ENCODE measurements at regions not wholly inside any gene's neighbourhood (a gene's known extent, or its start where the extent isn't known, plus 50 kb on each side); places are given as distances from the start of the nearest gene placed in this dataset.
A peak's percentile ranks its signal among the peaks of the same experiment; 100 is the strongest.

DNA sequence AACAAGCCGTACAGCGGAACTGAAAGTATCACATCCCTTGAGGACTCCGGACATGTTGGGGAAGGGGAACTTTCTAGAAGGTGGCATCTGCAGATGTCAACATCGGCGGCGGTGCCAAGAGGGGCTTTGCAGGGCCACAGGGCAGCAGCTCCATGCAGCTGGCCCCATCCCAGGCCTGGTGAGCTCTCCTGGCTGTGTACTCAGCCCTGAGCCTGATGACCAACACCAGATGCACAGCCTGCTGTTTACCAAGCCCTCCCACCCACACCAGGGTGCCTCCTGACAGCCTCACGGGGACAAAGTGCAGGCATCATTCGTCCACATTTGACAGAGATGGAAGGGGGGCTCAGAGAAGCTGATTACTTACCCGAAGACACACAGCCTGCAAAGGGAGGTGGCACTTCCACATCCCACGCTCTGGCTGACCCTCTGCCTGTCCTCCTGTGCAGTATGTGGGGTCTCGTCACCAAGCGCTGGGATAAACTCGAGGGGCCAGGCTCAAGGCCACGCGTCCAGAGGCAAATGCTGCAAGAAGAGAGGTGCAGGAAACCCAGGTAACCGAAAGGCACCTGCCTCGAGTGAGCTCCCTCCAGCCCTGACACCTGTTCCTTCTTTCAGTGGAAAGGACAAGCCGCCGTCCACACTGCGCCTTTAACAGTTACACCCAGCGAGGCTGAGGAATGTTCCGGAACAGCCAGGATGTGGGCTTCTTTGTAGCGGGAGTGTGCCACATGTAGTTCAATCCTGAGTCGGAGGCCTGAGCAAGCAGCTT, 69.0 kb upstream of the ASAP2 start (continued):
- peak; percentile 80; the same call in 1 of the 2 replicates for TF ChIP-seq ZNF292 (CRISPR knock-in tag; IDR thresholded peaks at IDR 0.05; ENCODE audit: borderline replicate concordance, low read depth)
- TF ChIP-seq ATRX (CRISPR knock-in tag; IDR thresholded peaks at IDR 0.05; ENCODE audit: borderline replicate concordance): no peak
- TF ChIP-seq SP5 (CRISPR knock-in tag; IDR thresholded peaks at IDR 0.05; ENCODE audit: borderline replicate concordance, low read depth): peak; percentile 85; the same call in 1 of the 2 replicates
- peak; percentile 100 for TF ChIP-seq ZNF232 (CRISPR knock-in tag; IDR thresholded peaks at IDR 0.05; ENCODE audit: borderline replicate concordance)
- TF ChIP-seq FOXO1 (CRISPR knock-in tag; IDR thresholded peaks at IDR 0.05): peak; percentile 78
- TF ChIP-seq XRCC5 (optimal IDR thresholded peaks at IDR 0.05; ENCODE audit: low read length): peak; percentile 62
- no peak for TF ChIP-seq ZNF781 (CRISPR knock-in tag; IDR thresholded peaks at IDR 0.05; ENCODE audit: borderline replicate concordance, not compliant biosample characterization)
- peak; percentile 56 for TF ChIP-seq SAP130 (CRISPR knock-in tag; IDR thresholded peaks at IDR 0.05; ENCODE audit: low read depth)
- peak; percentile 59; the same call in 1 of the 2 replicates for TF ChIP-seq MTA1 (CRISPR knock-in tag; IDR thresholded peaks at IDR 0.05; ENCODE audit: borderline replicate concordance)
- TF ChIP-seq ZFP82 (CRISPR knock-in tag; IDR thresholded peaks at IDR 0.05; ENCODE audit: borderline replicate concordance): no peak
- TF ChIP-seq TFE3 (CRISPR knock-in tag; IDR thresholded peaks at IDR 0.05): 0 out of 2 replicates have a peak, but pooled peaks have one; percentile 47
- TF ChIP-seq, protein P1, sequence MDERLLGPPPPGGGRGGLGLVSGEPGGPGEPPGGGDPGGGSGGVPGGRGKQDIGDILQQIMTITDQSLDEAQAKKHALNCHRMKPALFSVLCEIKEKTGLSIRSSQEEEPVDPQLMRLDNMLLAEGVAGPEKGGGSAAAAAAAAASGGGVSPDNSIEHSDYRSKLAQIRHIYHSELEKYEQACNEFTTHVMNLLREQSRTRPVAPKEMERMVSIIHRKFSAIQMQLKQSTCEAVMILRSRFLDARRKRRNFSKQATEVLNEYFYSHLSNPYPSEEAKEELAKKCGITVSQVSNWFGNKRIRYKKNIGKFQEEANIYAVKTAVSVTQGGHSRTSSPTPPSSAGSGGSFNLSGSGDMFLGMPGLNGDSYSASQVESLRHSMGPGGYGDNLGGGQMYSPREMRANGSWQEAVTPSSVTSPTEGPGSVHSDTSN (CRISPR knock-in tag; IDR thresholded peaks at IDR 0.05): peak; percentile 40; the same call in 1 of the 2 replicates
- no peak for TF ChIP-seq FOXM1 (CRISPR knock-in tag; IDR thresholded peaks at IDR 0.05)
- TF ChIP-seq ZNF782 (CRISPR knock-in tag; IDR thresholded peaks at IDR 0.05; ENCODE audit: borderline replicate concordance): peak; percentile 75; the same call in 1 of the 2 replicates
- peak; percentile 30; the same call in 1 of the 2 replicates for TF ChIP-seq SKIL (CRISPR knock-in tag; IDR thresholded peaks at IDR 0.05; ENCODE audit: borderline replicate concordance)
- peak; percentile 59; the same call in 1 of the 2 replicates for TF ChIP-seq ZMYM2 (CRISPR knock-in tag; IDR thresholded peaks at IDR 0.05)
- TF ChIP-seq ZBTB33 (CRISPR knock-in tag; IDR thresholded peaks at IDR 0.05): 0 out of 2 replicates have a peak, but pooled peaks have one; percentile 3
- peak; percentile 33; the same call in 1 of the 2 replicates for TF ChIP-seq HNF4G (IDR thresholded peaks at IDR 0.05; ENCODE audit: borderline replicate concordance, low read depth, low read length)
- TF ChIP-seq HNF4G (CRISPR knock-in tag; IDR thresholded peaks at IDR 0.05; ENCODE audit: borderline replicate concordance, low read depth): peak; percentile 28; the same call in 1 of the 2 replicates
- peak; percentile 98 for TF ChIP-seq ZMYM3 (CRISPR knock-in tag; IDR thresholded peaks at IDR 0.05)

Data from HepG2 (cell line).